ENCODE measurements at regions not wholly inside any gene's neighbourhood (a gene's known extent, or its start where the extent isn't known, plus 50 kb on each side); places are given as distances from the start of the nearest gene placed in this dataset.

DNA sequence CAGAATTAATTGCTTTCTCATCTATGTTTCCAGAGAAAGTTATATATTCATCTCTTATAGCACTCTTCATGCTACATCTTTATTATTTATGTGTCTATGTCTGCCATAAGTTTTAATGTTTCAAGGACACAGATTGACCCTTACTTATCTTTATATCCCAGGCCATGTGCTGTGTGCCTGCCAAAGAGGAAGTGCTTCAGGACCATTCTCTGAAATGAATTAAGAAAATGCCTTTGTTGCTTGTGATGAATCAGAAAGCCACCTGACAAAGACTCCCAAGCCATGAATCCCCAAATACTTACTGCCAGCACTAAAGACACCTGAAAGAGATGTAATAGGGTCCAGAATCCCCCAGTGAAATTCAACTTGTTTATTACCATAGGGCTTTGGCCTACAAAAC, 342.1 kb upstream of the C1orf87 start:
- H3K4me3 ChIP-seq (ENCODE audit: low read length) = no peak overlapping the region
- no peak for DNase-seq (ENCODE audit: low read depth, low spot score)

DNA sequence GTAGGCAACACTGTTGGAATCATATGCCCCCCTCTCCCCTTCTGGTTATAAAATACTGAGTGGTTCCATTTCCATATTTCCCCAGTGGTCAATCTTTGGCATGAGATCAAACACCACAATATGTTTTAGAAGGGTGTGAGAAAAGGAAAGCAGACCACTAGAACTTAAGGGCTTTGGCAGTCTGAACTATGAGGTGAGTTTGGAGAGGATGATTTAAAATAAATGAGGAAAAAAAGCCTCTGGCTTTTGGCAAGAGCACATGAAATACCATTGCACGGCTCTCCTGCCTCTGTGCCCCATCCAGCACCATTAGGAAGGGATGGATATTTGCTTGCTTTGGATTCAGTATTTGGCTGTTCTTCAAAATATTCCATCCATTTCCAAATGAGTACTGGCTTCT, 339.5 kb upstream of the C1orf87 start:
- no peak for DNase-seq (ENCODE audit: low read depth, low spot score)
- H3K4me3 ChIP-seq (ENCODE audit: low read length) = no peak overlapping the region

- no peak for DNase-seq (ENCODE audit: low read depth, low spot score)
Observed at GRCh38 chr1:60411591-60411990, 338.0 kb upstream of the C1orf87 start.

DNA sequence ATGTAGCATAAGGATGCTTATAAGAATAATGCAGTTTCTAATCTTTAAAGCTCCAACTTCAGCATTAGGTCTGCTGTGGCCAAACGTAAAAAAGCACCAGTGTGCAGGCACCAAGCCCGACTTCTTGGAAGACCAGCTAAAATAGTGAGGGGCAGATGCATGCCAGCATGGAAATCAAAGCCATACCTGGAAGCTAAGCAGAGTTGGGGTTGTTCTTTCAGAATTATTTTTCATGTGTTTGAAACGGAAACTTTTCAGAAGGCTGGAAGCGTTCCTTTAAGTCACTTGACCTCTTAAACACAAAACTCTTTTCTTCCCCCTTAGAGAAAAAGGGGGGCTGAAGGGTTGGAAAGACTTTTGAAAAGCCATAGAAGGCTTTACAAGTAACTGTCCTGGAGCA, 329.2 kb upstream of the C1orf87 start:
- DNase-seq (ENCODE audit: low read depth, low spot score) = no peak
- H3K4me3 ChIP-seq (ENCODE audit: low read length) = no peak overlapping the region

More at GRCh38 chr1:60411591-60411990, 338.0 kb upstream of the C1orf87 start:
- H3K4me3 ChIP-seq (ENCODE audit: low read length) = no peak overlapping the region

- DNase-seq (ENCODE audit: low read depth, low spot score) = no peak
- no peak overlapping the region for H3K4me3 ChIP-seq (ENCODE audit: low read length)
Observed at GRCh38 chr1:60402216-60402615, 328.6 kb upstream of the C1orf87 start.

- no peak overlapping the region for H3K4me3 ChIP-seq (ENCODE audit: low read length)
- DNase-seq (ENCODE audit: low read depth, low spot score) = no peak
Observed at GRCh38 chr1:60394436-60394835, 320.9 kb upstream of the C1orf87 start.

GRCh38 chr1:60390593-60391282, 317.2 kb upstream of the C1orf87 start:
- no peak overlapping the region for H3K4me3 ChIP-seq (ENCODE audit: low read length)
- DNase-seq (ENCODE audit: low read depth, low spot score) = no peak

- H3K4me3 ChIP-seq (ENCODE audit: low read length) = no peak overlapping the region
- no peak for DNase-seq (ENCODE audit: low read depth, low spot score)
Observed at GRCh38 chr1:60388092-60388987, 314.8 kb upstream of the C1orf87 start.

DNA sequence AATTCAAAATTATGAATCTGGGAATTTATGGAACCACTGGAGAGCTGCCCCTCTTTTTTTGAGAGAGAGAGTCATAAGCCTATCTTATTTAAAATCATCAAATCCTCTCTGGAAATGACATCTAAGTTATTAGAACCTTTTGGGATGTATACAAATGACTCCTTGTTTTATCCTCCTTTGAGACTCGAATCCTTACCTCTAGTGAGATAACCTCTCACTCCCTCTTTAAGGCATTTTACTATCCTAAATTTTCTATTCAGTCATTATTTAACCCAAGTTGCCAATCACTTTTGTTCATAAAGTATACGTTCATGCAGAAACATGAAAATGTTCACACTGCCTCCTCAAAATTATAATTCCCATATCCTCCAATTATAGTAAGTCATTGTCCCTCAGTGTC, 313.6 kb upstream of the C1orf87 start:
- DNase-seq (ENCODE audit: low read depth, low spot score) = no peak
- H3K4me3 ChIP-seq (ENCODE audit: low read length) = no peak overlapping the region

DNA sequence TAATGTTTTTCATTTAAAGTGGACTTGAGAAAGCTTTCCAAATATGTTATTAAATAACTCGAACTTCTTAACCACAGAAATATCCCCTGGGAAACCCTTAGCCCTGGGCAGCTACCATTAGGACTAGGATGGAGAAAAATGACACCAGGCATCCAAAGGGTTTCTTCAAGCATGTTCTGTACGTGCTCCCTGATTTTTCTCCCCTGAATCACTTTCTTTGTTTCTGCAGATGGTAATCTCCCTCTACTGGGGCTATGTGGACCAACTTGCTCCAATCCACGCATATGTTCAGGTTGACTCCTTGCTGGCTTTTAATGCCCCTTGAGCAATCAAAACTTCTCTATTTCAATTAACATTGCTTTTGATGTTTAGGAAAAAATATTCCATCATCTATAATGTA, 312.7 kb upstream of the C1orf87 start:
- no peak overlapping the region for H3K4me3 ChIP-seq (ENCODE audit: low read length)
- DNase-seq (ENCODE audit: low read depth, low spot score) = no peak

DNA sequence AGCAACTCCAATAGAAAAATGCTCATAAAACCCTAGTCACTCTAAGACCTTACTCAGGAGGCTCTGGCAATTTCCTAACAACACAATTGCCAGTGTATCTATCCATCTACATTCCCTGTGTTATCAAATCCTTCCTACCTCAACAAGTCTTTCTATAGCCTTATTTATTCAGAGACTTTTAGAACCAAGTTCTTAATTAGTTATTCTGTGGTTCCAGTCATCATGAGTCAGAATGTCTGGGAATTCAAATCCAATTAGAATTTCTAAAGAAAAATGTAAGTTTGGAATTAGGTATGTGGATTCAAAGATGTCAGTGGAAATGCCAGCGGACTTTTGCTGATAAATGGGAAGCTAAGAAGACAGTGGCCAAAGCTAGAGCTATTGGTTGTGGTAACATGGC, 302.6 kb upstream of the C1orf87 start:
- no peak for DNase-seq (ENCODE audit: low read depth, low spot score)
- no peak overlapping the region for H3K4me3 ChIP-seq (ENCODE audit: low read length)

DNA sequence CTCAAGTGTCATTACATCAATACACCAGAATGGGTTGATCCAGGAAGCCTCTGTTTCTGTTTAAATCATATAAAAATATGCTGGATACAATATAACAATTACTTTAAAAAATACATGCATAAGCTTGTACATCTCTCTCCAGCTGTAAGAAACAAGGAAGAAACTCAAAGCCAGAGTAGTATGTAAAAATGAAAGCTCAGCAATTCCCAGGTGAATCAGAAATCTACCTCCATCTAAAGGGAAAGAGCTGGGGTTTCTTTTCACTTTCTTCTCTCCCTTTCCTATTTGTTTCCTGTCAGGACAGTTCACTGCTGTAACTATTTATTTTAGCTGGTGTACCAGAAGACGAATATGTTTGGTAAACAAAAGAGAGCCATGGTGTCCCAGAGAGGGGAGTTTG, 301.0 kb upstream of the C1orf87 start:
- DNase-seq (ENCODE audit: low read depth, low spot score) = no peak
- H3K4me3 ChIP-seq (ENCODE audit: low read length) = no peak overlapping the region

GRCh38 chr1:60367532-60367931, 294.0 kb upstream of the C1orf87 start:
- no peak for DNase-seq (ENCODE audit: low read depth, low spot score)

GRCh38 chr1:60359431-60359830, 285.9 kb upstream of the C1orf87 start:
- no peak for DNase-seq (ENCODE audit: low read depth, low spot score)
- H3K4me3 ChIP-seq (ENCODE audit: low read length) = no peak overlapping the region

More at GRCh38 chr1:60367532-60367931, 294.0 kb upstream of the C1orf87 start:
- H3K4me3 ChIP-seq (ENCODE audit: low read length) = no peak overlapping the region

GRCh38 chr1:60350531-60350930, 277.0 kb upstream of the C1orf87 start:
- no peak overlapping the region for H3K4me3 ChIP-seq (ENCODE audit: low read length)
- DNase-seq (ENCODE audit: low read depth, low spot score) = no peak

DNA sequence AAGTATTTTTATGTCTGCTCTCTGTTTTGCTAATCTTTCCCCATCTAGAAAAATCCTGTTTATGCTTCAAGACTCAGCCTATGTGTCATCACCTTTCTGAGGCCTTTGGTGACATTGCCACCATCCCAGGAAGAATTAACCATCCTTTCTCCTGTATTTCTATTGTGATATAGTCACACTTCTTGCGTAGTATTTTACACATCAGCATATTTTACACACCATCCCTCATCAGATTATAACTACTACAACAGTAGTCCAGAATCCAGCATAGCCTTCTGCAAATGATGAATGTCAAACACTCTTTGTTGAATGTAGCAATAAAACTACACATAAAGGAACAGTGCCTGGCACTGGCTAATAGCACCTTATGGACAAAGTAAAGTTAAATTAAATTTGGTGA, 275.3 kb upstream of the C1orf87 start:
- no peak for DNase-seq (ENCODE audit: low read depth, low spot score)
- H3K4me3 ChIP-seq (ENCODE audit: low read length) = no peak overlapping the region

DNA sequence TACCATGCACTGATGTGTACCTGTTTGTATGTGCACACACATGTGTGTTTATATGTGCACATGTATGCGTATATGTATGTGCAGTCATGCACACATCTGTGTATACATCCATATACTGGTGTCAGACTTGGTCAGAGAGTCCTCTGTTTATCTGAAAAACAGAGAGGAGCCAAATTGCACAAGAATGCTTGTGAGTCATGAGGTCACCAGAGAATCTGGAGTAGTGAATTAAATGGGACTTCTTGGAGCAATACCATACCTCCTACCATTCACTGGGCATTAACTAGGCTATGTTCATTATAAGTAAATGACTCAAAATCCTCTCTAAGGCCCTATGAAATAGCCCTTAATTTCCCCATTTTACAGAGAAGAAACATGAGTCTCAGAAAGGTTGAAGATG, 272.1 kb upstream of the C1orf87 start:
- H3K4me3 ChIP-seq (ENCODE audit: low read length) = no peak overlapping the region
- no peak for DNase-seq (ENCODE audit: low read depth, low spot score)

DNA sequence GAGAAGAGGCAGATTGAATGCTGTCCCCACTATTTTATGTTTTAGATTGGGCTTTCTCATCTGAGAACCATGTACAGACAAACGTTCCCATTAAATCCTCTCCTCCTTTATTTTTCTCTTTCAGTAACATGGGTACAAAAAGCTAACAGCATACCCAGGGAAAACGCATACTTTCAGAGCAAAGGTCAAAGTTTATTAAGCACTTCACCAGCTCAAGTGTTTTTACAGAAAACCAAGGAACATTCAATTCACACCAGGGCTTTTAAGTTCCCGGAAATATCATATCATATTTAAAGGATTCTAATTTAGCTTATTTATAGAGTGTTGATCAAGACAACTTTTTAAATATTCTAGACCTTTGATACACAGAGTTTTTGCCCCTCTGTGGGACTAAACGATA, 271.5 kb upstream of the C1orf87 start:
- no peak overlapping the region for H3K4me3 ChIP-seq (ENCODE audit: low read length)
- DNase-seq (ENCODE audit: low read depth, low spot score) = no peak

DNA sequence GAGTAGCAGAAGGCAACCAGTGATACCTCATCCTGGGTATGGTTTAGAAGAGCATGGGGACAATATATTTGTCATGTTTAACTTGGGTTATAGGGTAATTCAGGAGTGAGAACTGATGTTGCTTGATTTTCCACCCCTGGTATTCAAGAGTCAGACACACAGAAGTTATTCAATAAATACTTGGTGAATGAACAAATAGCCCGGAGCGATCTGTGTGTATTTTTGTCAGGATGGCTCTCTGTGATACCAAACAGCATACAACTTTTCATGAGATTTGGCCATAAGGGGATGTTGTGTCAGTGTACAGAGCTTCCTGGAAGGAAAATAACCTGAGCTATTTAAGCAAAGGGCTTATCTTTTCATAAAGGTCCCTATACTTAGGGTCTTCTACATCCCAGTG, 270.2 kb upstream of the C1orf87 start:
- H3K4me3 ChIP-seq (ENCODE audit: low read length) = no peak overlapping the region
- no peak for DNase-seq (ENCODE audit: low read depth, low spot score)

DNA sequence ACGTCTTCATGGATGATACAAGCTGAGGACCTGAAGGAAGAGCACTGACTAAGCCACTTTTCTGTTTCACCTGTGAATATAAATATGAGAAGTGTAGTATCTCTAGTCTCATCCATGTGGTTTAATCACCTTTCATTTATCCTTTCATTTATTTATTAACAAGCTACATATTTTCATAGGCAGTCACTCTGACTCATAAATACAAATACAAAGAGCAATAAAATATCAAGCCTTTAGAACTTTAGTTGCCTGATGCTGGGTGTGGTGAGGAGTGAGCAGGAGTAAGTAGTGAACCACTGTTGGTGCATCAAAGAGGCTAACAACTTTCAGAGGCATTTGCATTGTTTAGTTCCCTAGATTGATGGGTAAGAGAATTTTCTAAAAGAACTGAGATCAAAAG, 269.0 kb upstream of the C1orf87 start:
- no peak for DNase-seq (ENCODE audit: low read depth, low spot score)

DNA sequence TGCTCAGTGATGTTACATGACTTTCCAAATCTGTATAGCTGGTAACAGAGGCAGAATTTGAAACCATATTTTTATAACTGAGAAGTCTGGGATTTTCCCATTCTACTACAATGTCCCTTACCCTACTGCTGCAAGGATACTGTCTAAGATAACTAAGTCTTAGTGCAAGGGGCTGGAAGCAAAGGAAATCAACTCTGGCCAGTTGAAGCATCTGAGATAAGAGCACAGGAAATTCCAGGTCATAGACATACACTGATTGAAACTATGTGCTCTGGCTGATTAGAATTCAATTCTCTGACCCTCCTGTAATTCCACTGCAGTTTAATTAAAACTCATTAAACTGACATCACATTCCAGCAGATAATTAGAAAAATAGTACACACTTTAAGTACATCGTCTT, 267.7 kb upstream of the C1orf87 start:
- H3K4me3 ChIP-seq (ENCODE audit: low read length) = no peak overlapping the region
- DNase-seq (ENCODE audit: low read depth, low spot score) = no peak

More for the DNA sequence above, 269.0 kb upstream of the C1orf87 start:
- H3K4me3 ChIP-seq (ENCODE audit: low read length) = no peak overlapping the region
